LoVo (cell line): ENCODE measurements at regions not wholly inside any gene's neighbourhood (a gene's known extent, or its start where the extent isn't known, plus 50 kb on each side); places are given as distances from the start of the nearest gene placed in this dataset.
"Not testable (repeated sequence)": the region's sequence is repeated elsewhere in the genome, so short reads cannot be mapped to it uniquely, and the experiment has no call there.

Experiments used
- DNase-seq: peaks from one replicate; pipeline ENCODE4 v3.0.0-alpha.2; 2016; ENCODE audit warnings: low spot score

GRCh38 chr13:80499536-80500290 is 158.8 kb upstream of the SPRY2 start:
- DNase-seq = no peak

DNA sequence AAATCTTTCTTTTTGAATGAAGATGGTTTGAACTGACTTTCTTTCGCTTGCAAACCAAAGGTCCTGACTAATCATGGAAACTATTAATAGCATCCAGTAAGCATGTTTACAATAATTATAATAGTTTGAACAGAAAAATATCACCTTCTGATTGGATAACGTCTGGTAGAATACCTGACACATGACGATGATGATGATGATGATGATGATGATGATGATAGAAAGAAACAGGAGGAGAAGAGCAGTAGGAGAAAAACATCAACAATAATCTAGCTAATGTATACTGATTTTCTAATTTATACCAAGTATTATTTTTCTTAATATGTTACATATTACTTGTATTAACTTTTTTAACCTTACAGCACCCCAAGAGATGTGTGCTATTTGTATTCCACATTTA is 157.5 kb upstream of the SPRY2 start:
- DNase-seq = no peak

DNA sequence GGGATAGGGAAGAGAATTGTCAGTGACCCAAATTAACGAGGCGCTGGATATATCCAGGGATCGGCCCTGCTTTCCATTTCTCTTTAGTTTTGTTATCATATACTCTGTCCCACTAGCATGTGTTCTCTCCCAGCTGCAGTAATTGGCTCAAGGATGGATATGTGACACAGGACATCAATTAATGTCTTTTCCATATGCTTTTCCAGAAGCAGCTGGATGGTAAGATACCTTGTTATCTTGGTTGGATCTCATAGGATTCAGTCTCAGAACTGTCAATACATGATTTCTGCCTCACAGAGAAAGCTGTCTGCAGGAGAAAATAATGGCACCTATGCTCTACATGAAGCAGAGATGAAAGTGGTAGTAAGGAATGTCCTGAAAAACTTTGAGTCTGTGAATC is 157.1 kb upstream of the SPRY2 start:
- no peak for DNase-seq

- DNase-seq = no peak
Measured at GRCh38 chr13:80497439-80497838, 156.5 kb upstream of the SPRY2 start.

GRCh38 chr13:80496721-80497397 is 155.9 kb upstream of the SPRY2 start:
- DNase-seq = no peak

DNA sequence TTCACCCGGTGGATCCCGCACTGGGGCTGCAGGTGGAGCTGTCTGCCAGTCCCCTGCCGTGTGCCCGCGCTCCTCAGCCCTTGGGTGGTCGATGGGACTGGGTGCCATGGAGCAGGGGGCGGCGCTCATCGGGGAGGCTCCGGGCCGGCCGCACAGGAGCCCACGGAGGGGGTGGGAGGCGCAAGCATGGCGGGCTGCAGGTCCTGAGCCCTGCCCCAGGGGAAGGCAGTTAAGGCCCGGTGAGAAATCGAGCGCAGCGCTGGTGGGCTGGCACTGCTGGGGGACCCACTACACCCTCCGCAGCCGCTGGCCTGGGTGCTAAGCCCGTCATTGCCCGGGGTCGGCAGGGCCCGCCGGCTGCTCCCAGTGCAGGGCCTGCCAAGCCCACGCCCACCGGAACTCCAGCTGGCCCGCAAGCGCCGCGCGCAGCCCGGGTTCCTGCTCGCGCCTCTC is 149.6 kb upstream of the SPRY2 start:
- DNase-seq = not testable (repeated sequence)

DNA sequence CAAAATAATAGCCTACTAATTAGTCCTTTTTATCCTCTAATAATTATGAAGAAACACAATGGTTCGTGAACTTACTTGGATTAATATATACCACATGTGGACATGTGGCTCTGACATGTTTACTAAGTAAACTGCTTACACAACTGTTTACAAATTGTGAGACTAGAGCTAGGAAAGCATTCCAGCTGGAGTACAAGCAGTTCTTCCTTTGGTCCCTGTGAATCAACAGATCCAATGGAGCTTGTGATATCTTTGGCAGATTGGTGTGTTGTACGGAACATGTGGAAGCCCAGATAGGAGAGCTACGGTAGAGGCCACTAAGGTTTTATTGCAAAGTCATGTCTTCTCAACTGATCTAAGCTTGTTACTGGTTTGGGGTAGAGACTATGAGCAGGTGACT is 145.5 kb upstream of the SPRY2 start:
- no peak for DNase-seq

- DNase-seq = no peak
Measured at GRCh38 chr13:80483157-80483556, 142.2 kb upstream of the SPRY2 start.

- no peak for DNase-seq
Measured at GRCh38 chr13:80481588-80481987, 140.7 kb upstream of the SPRY2 start.

DNA sequence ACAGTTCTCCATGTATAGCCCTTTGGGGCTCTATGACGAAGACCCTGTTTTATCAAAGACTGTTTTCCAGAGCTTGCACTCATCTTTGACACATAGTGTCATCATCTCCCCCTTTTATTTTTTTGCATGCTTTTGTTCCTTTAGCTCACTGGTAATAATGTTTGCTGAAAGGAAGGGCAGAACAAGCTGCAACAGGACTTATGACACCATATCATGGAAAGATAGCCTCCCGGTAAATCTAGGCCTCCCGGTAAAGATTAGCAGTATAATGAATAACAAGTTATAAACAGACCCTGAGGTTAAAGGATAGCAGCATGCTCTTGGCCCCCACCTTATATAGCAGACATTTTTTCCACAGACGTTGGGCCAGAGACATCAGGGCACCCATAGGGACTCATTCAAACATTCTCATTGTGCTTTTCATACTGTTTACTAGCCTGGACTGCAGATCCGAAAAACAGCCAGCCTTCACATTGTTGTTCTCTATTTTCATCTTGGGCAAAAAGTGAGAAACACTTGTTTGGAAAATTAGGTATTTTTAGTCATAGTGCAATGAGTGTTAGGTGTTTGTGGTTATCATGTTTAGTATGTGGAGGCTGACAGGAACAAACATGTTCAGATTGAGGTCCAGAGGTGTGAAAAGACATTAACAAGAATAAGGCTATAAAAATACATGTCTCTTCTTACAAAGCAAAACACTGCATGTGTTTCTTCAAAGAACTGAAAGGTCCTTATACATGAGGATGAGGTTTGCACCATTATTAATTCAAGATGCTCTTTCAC is 136.9 kb upstream of the SPRY2 start:
- DNase-seq = no peak

- no peak for DNase-seq
Measured at GRCh38 chr13:80476953-80477352, 136.0 kb upstream of the SPRY2 start.

DNA sequence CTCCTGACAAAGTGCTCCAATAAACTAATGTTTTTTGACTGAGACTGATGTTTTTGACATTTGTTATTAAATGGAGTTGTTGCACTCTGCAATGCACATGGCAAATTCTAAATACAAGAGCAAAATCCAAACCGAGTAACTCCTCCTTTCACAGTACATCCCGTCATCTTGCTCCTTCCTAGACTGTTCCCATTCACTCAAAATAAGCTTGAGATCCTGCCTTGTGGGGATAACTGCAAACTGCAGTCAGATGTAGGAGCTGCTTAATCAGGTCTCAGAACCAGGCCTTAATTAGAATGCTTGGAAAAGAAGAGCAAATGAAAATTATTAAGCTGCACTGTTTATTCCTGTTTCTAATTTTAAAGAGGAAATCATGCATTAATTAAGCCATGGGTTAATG is 134.8 kb upstream of the SPRY2 start:
- no peak for DNase-seq

GRCh38 chr13:80473695-80474094 is 132.8 kb upstream of the SPRY2 start:
- peak; percentile 36 for DNase-seq

DNA sequence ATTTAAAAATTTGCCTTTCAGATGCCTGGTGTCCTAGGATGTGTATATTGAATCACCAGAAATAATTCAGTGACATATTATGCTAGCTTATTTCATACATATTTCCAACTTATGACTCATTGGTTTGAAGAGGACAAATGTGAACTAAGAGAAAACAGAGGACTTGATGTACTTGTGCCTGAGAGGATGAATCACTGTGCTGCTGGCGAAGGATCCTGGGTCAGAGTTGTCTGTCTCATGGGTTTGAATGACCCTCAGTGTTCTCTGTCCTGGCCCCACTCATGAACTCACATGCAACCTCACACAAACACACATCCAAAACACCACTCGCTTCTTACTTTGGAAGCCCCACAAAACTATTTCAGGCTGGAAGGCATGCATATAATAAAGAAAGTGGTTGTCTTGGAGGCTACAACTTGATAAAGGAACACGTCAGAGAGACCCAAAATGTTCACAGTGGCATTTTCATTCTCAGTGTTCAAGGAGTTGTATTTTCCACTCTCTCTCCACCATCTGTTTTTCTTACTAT is 129.0 kb upstream of the SPRY2 start:
- no peak for DNase-seq

GRCh38 chr13:80469105-80469852 is 128.4 kb upstream of the SPRY2 start:
- no peak for DNase-seq

GRCh38 chr13:80465321-80465720 is 124.4 kb upstream of the SPRY2 start:
- no peak for DNase-seq

DNA sequence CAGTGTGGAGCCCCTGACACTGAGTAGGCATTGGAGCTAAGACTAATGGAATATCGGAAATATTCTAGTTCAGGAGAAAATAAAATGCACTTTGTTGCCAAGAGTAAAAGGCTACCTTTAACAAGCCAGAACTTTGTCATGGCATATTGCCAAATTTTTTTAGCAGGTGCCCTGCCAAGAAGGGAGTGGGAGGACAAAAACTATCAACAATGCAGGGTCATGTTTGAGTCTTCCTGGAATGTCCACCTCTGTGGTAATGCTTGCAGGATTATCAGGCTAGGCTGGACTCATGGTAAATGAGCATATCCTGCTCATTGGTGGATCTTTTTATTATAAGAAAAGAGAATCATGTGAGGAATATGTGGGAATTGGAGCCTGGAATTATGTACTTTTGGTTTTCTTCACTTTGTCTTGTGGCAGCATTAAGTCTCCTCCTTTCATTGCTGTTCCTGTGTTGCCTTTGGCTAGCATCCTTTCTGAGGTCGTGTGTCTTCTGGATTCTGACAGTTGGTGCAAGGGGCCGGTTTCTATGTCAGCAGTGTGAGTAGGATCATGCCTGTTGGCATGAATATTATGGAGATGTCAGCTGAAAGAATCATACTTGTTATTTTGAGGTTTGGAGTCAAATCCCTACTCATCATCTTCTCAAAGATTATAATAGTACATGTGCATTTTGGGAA is 122.9 kb upstream of the SPRY2 start:
- no peak for DNase-seq

GRCh38 chr13:80462567-80462966 is 121.6 kb upstream of the SPRY2 start:
- no peak for DNase-seq

DNA sequence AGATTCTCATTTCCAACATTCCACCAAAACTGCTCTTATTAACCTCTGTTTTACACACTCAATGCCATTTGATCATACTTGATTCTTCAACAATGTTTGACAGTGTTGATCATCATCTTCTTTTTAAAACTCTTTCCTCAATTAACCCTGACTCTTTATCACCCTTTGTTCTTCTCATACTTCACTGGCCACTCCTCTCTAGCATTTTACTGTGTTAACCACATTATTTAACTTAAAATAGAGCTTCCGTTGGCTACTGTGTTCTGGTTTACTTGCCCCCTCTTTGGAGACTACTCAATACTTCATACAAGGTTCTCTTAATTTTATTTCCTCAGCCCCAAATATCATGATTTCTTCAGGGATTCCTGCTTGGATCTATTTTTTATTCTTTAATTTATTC is 121.1 kb upstream of the SPRY2 start:
- DNase-seq = no peak

DNA sequence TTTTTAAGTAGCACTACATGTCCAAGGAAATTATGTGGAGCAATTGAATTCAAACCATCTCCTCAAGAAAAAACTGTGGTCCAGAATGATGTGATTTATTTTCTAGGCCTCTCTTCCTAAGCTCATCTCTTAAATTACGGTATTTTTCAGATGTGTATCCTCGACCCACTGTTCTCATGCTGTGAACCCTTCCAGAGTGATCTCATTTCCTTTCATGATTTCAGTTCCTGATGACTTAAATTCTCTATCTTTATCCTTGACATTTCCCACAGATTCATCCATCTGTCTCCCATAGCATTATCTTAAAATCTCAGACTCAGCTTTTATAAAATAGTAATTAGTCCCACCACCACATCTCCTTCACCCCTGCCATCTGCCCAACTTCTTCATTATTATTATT is 117.6 kb upstream of the SPRY2 start:
- no peak for DNase-seq

DNA sequence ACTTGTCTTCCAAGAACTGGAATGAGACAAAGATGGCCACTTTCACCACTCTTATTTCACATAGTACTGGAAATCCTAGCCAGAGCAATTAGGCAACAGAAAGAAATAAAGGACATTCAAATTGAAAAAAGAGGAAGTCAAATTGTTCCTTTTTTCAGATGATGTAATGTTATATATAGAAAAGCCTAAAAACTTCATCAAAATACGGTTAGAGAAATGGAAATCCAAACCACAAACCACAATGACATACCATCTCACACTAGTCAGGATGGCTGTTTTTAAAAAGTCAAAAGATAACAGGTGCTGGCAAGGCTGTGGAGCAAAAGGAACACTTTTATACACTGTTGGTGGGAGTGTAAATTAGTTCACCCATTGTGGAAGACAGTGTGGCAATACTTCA is 113.3 kb upstream of the SPRY2 start:
- no peak for DNase-seq
